OCI-LY7 (cell line): ENCODE measurements at regions not wholly inside any gene's neighbourhood (a gene's known extent, or its start where the extent isn't known, plus 50 kb on each side); places are given as distances from the start of the nearest gene placed in this dataset.

ENCODE experiments used
- BruUV-seq: library from RNA; stranded (reverse); fragments of 400-500 nt; replicated peaks from 2 replicates; lab custom pipeline; 2021; lab: Mats Ljungman, UMichigan
- CTCF ChIA-PET: fragments of 300-600 bp; sonication (Branson Sonifier 250); formaldehyde crosslinking; loops from one replicate; lab custom pipeline; 2022; ENCODE audit warnings: antibody characterized with exemption; ENCODE audit not compliant: unreplicated experiment; lab: Charles Lee
- POLR2A ChIA-PET: fragments of 300-600 bp; sonication (Branson Sonifier 250); formaldehyde crosslinking; loops from one replicate; lab custom pipeline; 2022; ENCODE audit warnings: antibody characterized with exemption; lab: Charles Lee
- DNase-seq: peaks from one replicate; pipeline ENCODE4 v3.0.0-alpha.2; 2015; ENCODE audit warnings: low spot score
- H2AFZ ChIP-seq: fragments of 200-600 bp; sonication (generic), shearing (Covaris generic); 2 replicates; pipeline ENCODE4 v1.6.1; 2014; ENCODE audit warnings: mild to moderate bottlenecking, antibody characterized with exemption, low read length, moderate library complexity
- H3K27ac ChIP-seq: fragments of 200-600 bp; sonication (generic); 2 replicates; pipeline ENCODE4 v1.5.1; 2014; ENCODE audit warnings: mixed run types, low read depth, mild to moderate bottlenecking, moderate library complexity, low read length, inconsistent platforms; ENCODE audit not compliant: poor library complexity, severe bottlenecking
- H3K36me3 ChIP-seq: fragments of 200-600 bp; sonication (generic); 2 replicates; pipeline ENCODE4 v1.6.1; 2014; ENCODE audit warnings: mild to moderate bottlenecking, antibody characterized with exemption, low read length, moderate library complexity, mixed read lengths; ENCODE audit not compliant: insufficient read depth
- H3K4me1 ChIP-seq: fragments of 200-600 bp; sonication (generic); 2 replicates; pipeline ENCODE4 v1.5.1; 2014; ENCODE audit warnings: mild to moderate bottlenecking, low read length; ENCODE audit not compliant: insufficient read depth, poor library complexity, severe bottlenecking
- H3K4me2 ChIP-seq: fragments of 200-600 bp; sonication (generic); 2 replicates; pipeline ENCODE4 v1.6.1; 2014; ENCODE audit warnings: mild to moderate bottlenecking, low read length
- H3K4me3 ChIP-seq: fragments of 200-600 bp; sonication (generic); 2 replicates; pipeline ENCODE4 v1.5.1; 2014; ENCODE audit warnings: mild to moderate bottlenecking, low read depth, low read length; ENCODE audit not compliant: poor library complexity, severe bottlenecking
- H3K79me2 ChIP-seq: fragments of 200-600 bp; sonication (generic); 2 replicates; pipeline ENCODE4 v1.6.1; 2016; ENCODE audit warnings: low read depth, mild to moderate bottlenecking, low read length, moderate library complexity, mixed read lengths; ENCODE audit not compliant: insufficient read depth
- H3K9me2 ChIP-seq: fragments of 200-600 bp; sonication (generic); 2 replicates; pipeline ENCODE4 v1.6.1; 2016; ENCODE audit warnings: mild to moderate bottlenecking, low read length, mixed read lengths; ENCODE audit not compliant: insufficient read depth
- H3K9me3 ChIP-seq: fragments of 200-600 bp; sonication (generic); 2 replicates; pipeline ENCODE4 v1.6.1; 2014; ENCODE audit warnings: mild to moderate bottlenecking, mixed run types, low read length, mixed read lengths
- H4K20me1 ChIP-seq: fragments of 200-600 bp; sonication (generic); 2 replicates; pipeline ENCODE4 v1.6.1; 2014; ENCODE audit warnings: mild to moderate bottlenecking, antibody characterized with exemption, low read length, moderate library complexity, mixed read lengths; ENCODE audit not compliant: insufficient read depth
- EZH2phosphoT487 ChIP-seq: fragments of 200-600 bp; sonication (generic); IDR thresholded peaks from 2 replicates; pipeline ENCODE4 v1.6.1; 2018; ENCODE audit warnings: low read depth, borderline replicate concordance, mild to moderate bottlenecking, mixed run types, antibody characterized with exemption, low read length, moderate library complexity, mixed read lengths
- intact Hi-C: fragments of 100-400 bp; cut with micrococcal nuclease; formaldehyde crosslinking; loops from one replicate; pipeline ENCODE4 v1.10.0; 2022; ENCODE audit not compliant: unreplicated experiment
- TF ChIP-seq, protein P1 (sequence below): fragments of 200-600 bp; sonication (generic); conservative IDR thresholded peaks from 2 replicates; pipeline ENCODE4 v1.5.1; 2014; ENCODE audit warnings: mild to moderate bottlenecking, antibody characterized with exemption, low read length, moderate library complexity, mixed read lengths

DNA sequence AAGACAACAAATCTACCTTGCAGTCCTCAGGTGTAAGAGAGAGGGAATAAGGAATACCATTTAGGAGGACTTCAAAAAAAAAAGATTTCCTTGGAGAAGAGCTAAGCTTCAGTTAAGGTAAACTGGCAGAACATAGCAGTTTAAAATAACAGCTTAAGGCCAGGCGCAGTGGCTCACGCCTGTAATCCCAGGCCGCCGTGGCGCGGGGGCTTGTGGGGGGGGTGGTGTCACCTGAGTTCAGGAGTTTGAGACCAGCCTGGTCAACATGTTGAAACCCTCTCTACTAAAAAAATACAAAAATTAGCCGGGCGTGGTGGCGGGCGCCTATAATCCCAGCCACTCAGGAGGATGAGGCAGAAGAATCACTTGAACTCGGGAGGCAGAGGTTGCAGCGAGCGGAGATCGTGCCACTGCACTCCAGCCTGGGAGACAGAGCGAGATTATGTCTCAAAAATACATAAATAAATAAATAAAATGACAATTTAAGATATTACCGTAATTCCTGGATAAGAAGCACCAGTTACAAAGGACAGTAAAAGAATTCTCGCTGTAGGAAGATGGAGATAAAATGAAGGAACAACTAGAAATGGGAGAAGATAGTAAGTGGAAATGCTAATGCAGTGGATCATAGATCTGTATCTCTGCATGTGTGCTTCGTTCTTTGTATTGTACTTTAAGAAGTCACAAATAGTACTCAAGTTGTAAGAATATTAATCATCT, 1140.2 kb downstream of the NCAM2 start:
- no peak overlapping the region for H3K4me3 ChIP-seq
- peaks cover 28% of the 10 kb centered on the region for H3K9me3 ChIP-seq
- TF ChIP-seq EZH2phosphoT487 = no peak
- TF ChIP-seq, protein P1, sequence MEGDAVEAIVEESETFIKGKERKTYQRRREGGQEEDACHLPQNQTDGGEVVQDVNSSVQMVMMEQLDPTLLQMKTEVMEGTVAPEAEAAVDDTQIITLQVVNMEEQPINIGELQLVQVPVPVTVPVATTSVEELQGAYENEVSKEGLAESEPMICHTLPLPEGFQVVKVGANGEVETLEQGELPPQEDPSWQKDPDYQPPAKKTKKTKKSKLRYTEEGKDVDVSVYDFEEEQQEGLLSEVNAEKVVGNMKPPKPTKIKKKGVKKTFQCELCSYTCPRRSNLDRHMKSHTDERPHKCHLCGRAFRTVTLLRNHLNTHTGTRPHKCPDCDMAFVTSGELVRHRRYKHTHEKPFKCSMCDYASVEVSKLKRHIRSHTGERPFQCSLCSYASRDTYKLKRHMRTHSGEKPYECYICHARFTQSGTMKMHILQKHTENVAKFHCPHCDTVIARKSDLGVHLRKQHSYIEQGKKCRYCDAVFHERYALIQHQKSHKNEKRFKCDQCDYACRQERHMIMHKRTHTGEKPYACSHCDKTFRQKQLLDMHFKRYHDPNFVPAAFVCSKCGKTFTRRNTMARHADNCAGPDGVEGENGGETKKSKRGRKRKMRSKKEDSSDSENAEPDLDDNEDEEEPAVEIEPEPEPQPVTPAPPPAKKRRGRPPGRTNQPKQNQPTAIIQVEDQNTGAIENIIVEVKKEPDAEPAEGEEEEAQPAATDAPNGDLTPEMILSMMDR = no peak
- H3K4me2 ChIP-seq = no peak overlapping the region
- no peaks in the 10 kb centered on the region for H3K36me3 ChIP-seq
- no peak for DNase-seq
- H2AFZ ChIP-seq = no peak overlapping the region
- H4K20me1 ChIP-seq = no peaks in the 10 kb centered on the region
- intact Hi-C loops = no loop called here
- BruUV-seq = no TSS peak
- H3K9me2 ChIP-seq = no peaks in the 10 kb centered on the region
- H3K79me2 ChIP-seq = no peaks in the 10 kb centered on the region
- ChIA-PET CTCF (no interaction called here), POLR2A (no interaction called here)
- no peaks in the 10 kb centered on the region for H3K4me1 ChIP-seq
- H3K27ac ChIP-seq = no peak overlapping the region

DNA sequence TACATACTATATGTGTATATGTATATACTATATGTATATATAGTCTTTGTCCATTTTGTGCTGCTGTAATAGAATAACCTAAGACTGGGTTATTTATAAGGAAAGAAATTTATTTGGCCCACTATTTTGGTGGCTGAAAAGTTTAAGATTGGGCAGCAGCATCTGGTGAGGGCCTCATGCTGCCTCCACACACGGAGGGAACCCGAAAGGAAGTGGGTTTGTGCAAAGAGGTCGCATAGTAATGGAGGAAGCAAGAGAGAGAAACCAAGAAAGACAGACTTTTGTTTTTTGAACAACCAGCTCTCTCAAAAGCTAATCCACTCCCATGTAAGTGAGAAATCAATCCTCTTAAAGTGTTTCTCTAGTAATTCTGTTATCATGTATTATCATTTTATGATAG, 1147.3 kb downstream of the NCAM2 start:
- TF ChIP-seq, protein P1 = no peak
- no peak for TF ChIP-seq EZH2phosphoT487
- DNase-seq = no peak
- intact Hi-C loops = no loop called here
- peaks cover 24% of the 10 kb centered on the region for H3K9me3 ChIP-seq
- H3K4me2 ChIP-seq = no peak overlapping the region
- no TSS peak for BruUV-seq
- H3K9me2 ChIP-seq = no peaks in the 10 kb centered on the region
- no peaks in the 10 kb centered on the region for H3K79me2 ChIP-seq
- H3K4me1 ChIP-seq = no peaks in the 10 kb centered on the region
- POLR2A ChIA-PET = no interaction called here
- CTCF ChIA-PET = no interaction called here
- no peaks in the 10 kb centered on the region for H4K20me1 ChIP-seq
- no peak overlapping the region for H3K27ac ChIP-seq
- no peak overlapping the region for H3K4me3 ChIP-seq
- no peak overlapping the region for H2AFZ ChIP-seq
- H3K36me3 ChIP-seq = no peaks in the 10 kb centered on the region

DNA sequence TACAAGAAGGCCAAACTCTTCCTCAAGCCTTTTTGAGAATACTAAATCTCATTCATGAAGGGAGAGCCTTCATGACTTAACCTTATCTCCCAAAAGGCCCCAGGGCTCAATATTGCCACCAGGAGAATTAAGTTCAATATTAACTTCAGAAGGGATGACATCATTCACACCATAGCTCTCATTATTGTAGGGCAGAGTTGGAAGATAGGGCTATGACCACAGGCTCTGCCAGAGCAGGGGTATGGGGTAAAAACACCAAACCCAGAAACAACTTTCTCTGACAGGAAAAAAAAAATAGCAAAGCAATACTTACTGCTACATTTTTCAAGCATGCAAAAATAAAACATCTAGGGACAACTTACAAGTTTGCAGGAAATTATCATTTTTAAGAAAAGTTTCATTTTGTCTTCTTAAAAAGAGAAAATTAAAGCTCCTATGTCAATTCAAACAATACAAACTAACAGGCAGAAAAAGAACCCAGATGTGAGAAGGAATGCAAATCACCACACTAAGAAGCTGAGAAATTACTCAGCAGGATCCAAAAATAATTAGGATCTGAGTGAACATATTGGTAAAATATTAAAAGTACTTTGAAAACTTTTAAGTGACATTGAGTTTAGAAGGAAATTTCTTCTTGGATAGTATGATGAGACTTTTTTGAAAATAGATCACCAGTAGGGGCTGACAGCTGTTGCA, 1156.5 kb downstream of the NCAM2 start:
- BruUV-seq = no TSS peak

More for the DNA sequence above, 1156.5 kb downstream of the NCAM2 start:
- Histone ChIP-seq H3K4me2 (no peak overlapping the region), H3K9me3 (peaks cover 23% of the 10 kb centered on the region; the same call in 1 of the 2 replicates), H3K9me2 (no peaks in the 10 kb centered on the region), H3K4me3 (no peak overlapping the region), H3K4me1 (no peaks in the 10 kb centered on the region), H2AFZ (no peak overlapping the region), H3K27ac (no peak overlapping the region), H3K79me2 (no peaks in the 10 kb centered on the region), H3K36me3 (no peaks in the 10 kb centered on the region), H4K20me1 (no peaks in the 10 kb centered on the region)
- POLR2A ChIA-PET = no interaction called here
- CTCF ChIA-PET = no interaction called here
- DNase-seq = no peak
- TF ChIP-seq, protein P1 = no peak
- no peak for TF ChIP-seq EZH2phosphoT487
- intact Hi-C loops = no loop called here
